Renal pelvis (tissue), 1 donor: ENCODE measurements at regions not wholly inside any gene's neighbourhood (a gene's known extent, or its start where the extent isn't known, plus 50 kb on each side); places are given as distances from the start of the nearest gene placed in this dataset.

Source experiments
- DNase-seq: peaks from one replicate; pipeline ENCODE4 v3.0.0-alpha.2; 2013

- DNase-seq = no peak
These were observed 106.7 kb upstream of the CPEB4 start for GRCh38 chr5:173781432-173781815.

GRCh38 chr5:173781816-173782670 is 106.1 kb upstream of the CPEB4 start:
- DNase-seq = no peak

- DNase-seq = no peak
These were observed 105.5 kb upstream of the CPEB4 start for GRCh38 chr5:173782671-173783101.

- DNase-seq = peak; percentile 57
These were observed 104.8 kb upstream of the CPEB4 start for GRCh38 chr5:173783371-173783770.

GRCh38 chr5:173785400-173785799 is 102.7 kb upstream of the CPEB4 start:
- no peak for DNase-seq

- DNase-seq = no peak
These were observed 102.3 kb upstream of the CPEB4 start for GRCh38 chr5:173785866-173786265.

GRCh38 chr5:173786286-173787187 is 101.6 kb upstream of the CPEB4 start:
- no peak for DNase-seq

- DNase-seq = no peak
These were observed 98.9 kb upstream of the CPEB4 start for GRCh38 chr5:173789031-173789920.

- no peak for DNase-seq
These were observed 97.9 kb upstream of the CPEB4 start for GRCh38 chr5:173790177-173790719.

GRCh38 chr5:173790836-173791546 is 97.2 kb upstream of the CPEB4 start:
- DNase-seq = no peak

GRCh38 chr5:173791878-173792277 is 96.3 kb upstream of the CPEB4 start:
- DNase-seq = no peak

- no peak for DNase-seq
These were observed 95.2 kb upstream of the CPEB4 start for GRCh38 chr5:173792781-173793547.

- DNase-seq = no peak
These were observed 94.3 kb upstream of the CPEB4 start for GRCh38 chr5:173793648-173794548.

GRCh38 chr5:173794901-173795416 is 93.2 kb upstream of the CPEB4 start:
- no peak for DNase-seq

- no peak for DNase-seq
These were observed 92.5 kb upstream of the CPEB4 start for GRCh38 chr5:173795601-173796000.

GRCh38 chr5:173796721-173797495 is 91.2 kb upstream of the CPEB4 start:
- DNase-seq = no peak

- DNase-seq = no peak
These were observed 89.9 kb upstream of the CPEB4 start for GRCh38 chr5:173798127-173798810.
